Memory B cell (primary cell): ENCODE measurements at regions not wholly inside any gene's neighbourhood (a gene's known extent, or its start where the extent isn't known, plus 50 kb on each side); places are given as distances from the start of the nearest gene placed in this dataset.

Experiments
- ATAC-seq: fragments of 150-1000 bp; cut with Tn5 transposase; 2 replicates; pipeline ENCODE4 v1.10.0; 2021; ENCODE audit warnings: low read depth, mild to moderate bottlenecking, moderate library complexity
- DNase-seq, 2 donors: peaks; one replicate each; pipeline ENCODE4 v3.0.0; 2022; ENCODE audit warnings: low spot score in 2 of 2
- H3K27ac Mint-ChIP-seq: one replicate; pipeline ENCODE4 v1.8.0; 2022; ENCODE audit warnings: mild to moderate bottlenecking, moderate library complexity, mixed read lengths
- H3K27me3 Mint-ChIP-seq: one replicate; pipeline ENCODE4 v1.8.0; 2022; ENCODE audit warnings: mixed read lengths
- H3K36me3 Mint-ChIP-seq: one replicate; pipeline ENCODE4 v1.8.0; 2022; ENCODE audit warnings: mild to moderate bottlenecking, mixed read lengths
- H3K4me1 Mint-ChIP-seq: one replicate; pipeline ENCODE4 v1.8.0; 2022; ENCODE audit warnings: mixed read lengths
- H3K4me3 Mint-ChIP-seq: one replicate; pipeline ENCODE4 v1.8.0; 2022; ENCODE audit warnings: mild to moderate bottlenecking, moderate library complexity, mixed read lengths
- H3K9me3 Mint-ChIP-seq: one replicate; pipeline ENCODE4 v1.8.0; 2022; ENCODE audit warnings: mixed read lengths

- Mint-ChIP-seq H3K4me1 (no peaks in the 10 kb centered on the region), H3K9me3 (no peaks in the 10 kb centered on the region), H3K27me3 (no peaks in the 10 kb centered on the region), H3K36me3 (no peaks in the 10 kb centered on the region), H3K4me3 (no peak overlapping the region), H3K27ac (no peak overlapping the region)
- no peak for DNase-seq
- no peak for ATAC-seq
Observed at GRCh38 chr21:15992171-15992570, 262.4 kb downstream of the USP25 start.

- no peak for DNase-seq
- Mint-ChIP-seq H3K9me3 (no peaks in the 10 kb centered on the region), H3K27me3 (no peaks in the 10 kb centered on the region), H3K27ac (no peak overlapping the region), H3K36me3 (no peaks in the 10 kb centered on the region), H3K4me1 (no peaks in the 10 kb centered on the region), H3K4me3 (no peak overlapping the region)
- no peak for ATAC-seq
Observed at GRCh38 chr21:15993951-15994350, 264.2 kb downstream of the USP25 start.

GRCh38 chr21:15999741-16000140 lies 270.0 kb downstream of the USP25 start:
- no peak overlapping the region for H3K27ac Mint-ChIP-seq
- DNase-seq (no peak), ATAC-seq (no peak)
- no peaks in the 10 kb centered on the region for H3K27me3 Mint-ChIP-seq
- H3K9me3 Mint-ChIP-seq: no peaks in the 10 kb centered on the region
- no peaks in the 10 kb centered on the region for H3K36me3 Mint-ChIP-seq
- H3K4me3 Mint-ChIP-seq: no peak overlapping the region
- H3K4me1 Mint-ChIP-seq: no peaks in the 10 kb centered on the region

- H3K4me3 Mint-ChIP-seq: no peak overlapping the region
- no peaks in the 10 kb centered on the region for H3K9me3 Mint-ChIP-seq
- no peak overlapping the region for H3K27ac Mint-ChIP-seq
- no peaks in the 10 kb centered on the region for H3K27me3 Mint-ChIP-seq
- ATAC-seq (no peak), DNase-seq (no peak)
- no peaks in the 10 kb centered on the region for H3K4me1 Mint-ChIP-seq
- no peaks in the 10 kb centered on the region for H3K36me3 Mint-ChIP-seq
Observed at GRCh38 chr21:16002874-16003466, 273.2 kb downstream of the USP25 start.

- no peak for ATAC-seq
- H3K9me3 Mint-ChIP-seq: no peaks in the 10 kb centered on the region
- no peak overlapping the region for H3K27ac Mint-ChIP-seq
- no peaks in the 10 kb centered on the region for H3K4me1 Mint-ChIP-seq
- no peak for DNase-seq
- no peaks in the 10 kb centered on the region for H3K27me3 Mint-ChIP-seq
- H3K36me3 Mint-ChIP-seq: no peaks in the 10 kb centered on the region
- no peak overlapping the region for H3K4me3 Mint-ChIP-seq
Observed at GRCh38 chr21:16004086-16004485, 274.3 kb downstream of the USP25 start.

- DNase-seq: no peak
- Mint-ChIP-seq H3K4me1 (no peaks in the 10 kb centered on the region), H3K27me3 (no peaks in the 10 kb centered on the region), H3K9me3 (no peaks in the 10 kb centered on the region), H3K27ac (no peak overlapping the region), H3K36me3 (no peaks in the 10 kb centered on the region), H3K4me3 (no peak overlapping the region)
- no peak for ATAC-seq
Observed at GRCh38 chr21:16004523-16004922, 274.7 kb downstream of the USP25 start.

- no peak overlapping the region for H3K27ac Mint-ChIP-seq
- H3K4me1 Mint-ChIP-seq: no peaks in the 10 kb centered on the region
- no peaks in the 10 kb centered on the region for H3K27me3 Mint-ChIP-seq
- no peaks in the 10 kb centered on the region for H3K9me3 Mint-ChIP-seq
- DNase-seq (no peak), ATAC-seq (no peak)
- no peak overlapping the region for H3K4me3 Mint-ChIP-seq
- H3K36me3 Mint-ChIP-seq: no peaks in the 10 kb centered on the region
Observed at GRCh38 chr21:16005996-16006395, 276.2 kb downstream of the USP25 start.

GRCh38 chr21:16007943-16008342 lies 278.2 kb downstream of the USP25 start:
- no peak for ATAC-seq
- no peaks in the 10 kb centered on the region for H3K4me1 Mint-ChIP-seq
- H3K36me3 Mint-ChIP-seq: no peaks in the 10 kb centered on the region
- no peak for DNase-seq
- no peak overlapping the region for H3K4me3 Mint-ChIP-seq
- no peaks in the 10 kb centered on the region for H3K27me3 Mint-ChIP-seq
- no peak overlapping the region for H3K27ac Mint-ChIP-seq
- no peaks in the 10 kb centered on the region for H3K9me3 Mint-ChIP-seq

- no peak for DNase-seq
- no peaks in the 10 kb centered on the region for H3K9me3 Mint-ChIP-seq
- no peaks in the 10 kb centered on the region for H3K27me3 Mint-ChIP-seq
- no peak overlapping the region for H3K4me3 Mint-ChIP-seq
- no peaks in the 10 kb centered on the region for H3K36me3 Mint-ChIP-seq
- no peak overlapping the region for H3K27ac Mint-ChIP-seq
- no peak for ATAC-seq
- no peaks in the 10 kb centered on the region for H3K4me1 Mint-ChIP-seq
Observed at GRCh38 chr21:16011719-16012118, 281.9 kb downstream of the USP25 start.

GRCh38 chr21:16013570-16013969 lies 283.8 kb downstream of the USP25 start:
- ATAC-seq (no peak), DNase-seq (no peak)
- no peaks in the 10 kb centered on the region for H3K36me3 Mint-ChIP-seq
- H3K4me1 Mint-ChIP-seq: no peaks in the 10 kb centered on the region
- H3K4me3 Mint-ChIP-seq: no peak overlapping the region
- no peaks in the 10 kb centered on the region for H3K27me3 Mint-ChIP-seq
- no peak overlapping the region for H3K27ac Mint-ChIP-seq
- H3K9me3 Mint-ChIP-seq: no peaks in the 10 kb centered on the region

- no peak overlapping the region for H3K4me3 Mint-ChIP-seq
- DNase-seq (no peak), ATAC-seq (no peak)
- H3K4me1 Mint-ChIP-seq: no peaks in the 10 kb centered on the region
- no peaks in the 10 kb centered on the region for H3K27me3 Mint-ChIP-seq
- no peaks in the 10 kb centered on the region for H3K9me3 Mint-ChIP-seq
- H3K27ac Mint-ChIP-seq: no peak overlapping the region
- H3K36me3 Mint-ChIP-seq: no peaks in the 10 kb centered on the region
Observed at GRCh38 chr21:16020878-16021277, 291.1 kb downstream of the USP25 start.

- Mint-ChIP-seq H3K9me3 (no peaks in the 10 kb centered on the region), H3K27ac (no peak overlapping the region), H3K27me3 (no peaks in the 10 kb centered on the region), H3K4me1 (no peaks in the 10 kb centered on the region), H3K4me3 (no peak overlapping the region), H3K36me3 (no peaks in the 10 kb centered on the region)
- no peak for ATAC-seq
- no peak for DNase-seq
Observed at GRCh38 chr21:16022116-16022515, 292.3 kb downstream of the USP25 start.

- ATAC-seq: no peak
- no peak overlapping the region for H3K4me3 Mint-ChIP-seq
- H3K27ac Mint-ChIP-seq: no peak overlapping the region
Observed at GRCh38 chr21:16022921-16023320, 293.1 kb downstream of the USP25 start.

GRCh38 chr21:16028142-16028541 lies 298.4 kb downstream of the USP25 start:
- no peak for ATAC-seq
- Mint-ChIP-seq H3K9me3 (peaks cover 1% of the 10 kb centered on the region), H3K27me3 (no peaks in the 10 kb centered on the region), H3K27ac (no peak overlapping the region), H3K4me3 (no peak overlapping the region), H3K4me1 (no peaks in the 10 kb centered on the region), H3K36me3 (no peaks in the 10 kb centered on the region)
- no peak for DNase-seq

More at GRCh38 chr21:16022921-16023320, 293.1 kb downstream of the USP25 start:
- peaks cover 1% of the 10 kb centered on the region for H3K9me3 Mint-ChIP-seq
- no peaks in the 10 kb centered on the region for H3K36me3 Mint-ChIP-seq
- H3K4me1 Mint-ChIP-seq: no peaks in the 10 kb centered on the region
- no peaks in the 10 kb centered on the region for H3K27me3 Mint-ChIP-seq
- DNase-seq: no peak

- no peaks in the 10 kb centered on the region for H3K4me1 Mint-ChIP-seq
- peaks cover 1% of the 10 kb centered on the region for H3K9me3 Mint-ChIP-seq
- no peak overlapping the region for H3K27ac Mint-ChIP-seq
- DNase-seq (no peak), ATAC-seq (no peak)
- no peaks in the 10 kb centered on the region for H3K36me3 Mint-ChIP-seq
- H3K4me3 Mint-ChIP-seq: no peak overlapping the region
- H3K27me3 Mint-ChIP-seq: no peaks in the 10 kb centered on the region
Observed at GRCh38 chr21:16028941-16029464, 299.2 kb downstream of the USP25 start.
